Head of caudate nucleus (tissue), 42 donors: ENCODE measurements at regions not wholly inside any gene's neighbourhood (a gene's known extent, or its start where the extent isn't known, plus 50 kb on each side); places are given as distances from the start of the nearest gene placed in this dataset.

Experiments used
- DNase-seq, 42 donors: peaks; one replicate each; pipeline versions ENCODE4 v3.0.0 to v3.0.0-alpha.2; 2020 to 2021; ENCODE audit warnings: mixed read lengths in 7 of 42
- intact Hi-C: fragments of 100-400 bp; cut with DNase I; formaldehyde crosslinking; loops from one replicate; pipeline ENCODE4 v1.15.0; 2022

- intact Hi-C loops, result no loop called here
- DNase-seq, result no peak
These were observed 52.8 kb upstream of the GNG12 start for GRCh38 chr1:67886076-67886475.

GRCh38 chr1:67883069-67883468, 49.8 kb upstream of the GNG12 start:
- no peak for DNase-seq
- intact Hi-C loops, result no loop called here
